ENCODE measurements at regions not wholly inside any gene's neighbourhood (a gene's known extent, or its start where the extent isn't known, plus 50 kb on each side); places are given as distances from the start of the nearest gene placed in this dataset.
A peak's percentile ranks its signal among the peaks of the same experiment; 100 is the strongest.
"Not testable (repeated sequence)": the region's sequence is repeated elsewhere in the genome, so short reads cannot be mapped to it uniquely, and the experiment has no call there.

DNA sequence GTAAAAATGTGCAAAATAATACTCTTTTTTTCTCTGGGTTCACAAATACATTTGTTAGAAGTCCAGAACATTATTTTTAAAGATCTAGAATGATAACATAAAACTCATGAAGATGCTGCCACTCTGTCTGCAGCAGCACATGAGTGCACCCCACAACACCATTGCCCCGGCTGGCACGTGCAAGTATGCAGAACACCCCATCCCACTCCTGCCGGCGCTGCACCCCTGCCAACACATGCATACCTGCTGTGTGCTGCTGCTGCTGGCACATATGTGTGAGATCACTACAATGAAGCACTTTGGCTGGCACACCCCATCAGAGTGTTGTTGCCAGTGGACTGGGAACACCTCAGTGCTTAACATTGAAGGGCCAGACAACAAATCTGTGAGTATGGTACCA is 129.1 kb downstream of the CCT8L2 start:
- H3K27ac Mint-ChIP-seq (ENCODE audit: low read depth, unreplicated experiment); H3K36me3 Mint-ChIP-seq (ENCODE audit: insufficient read depth, unreplicated experiment); H3K27me3 Mint-ChIP-seq (ENCODE audit: insufficient read depth, unreplicated experiment); intact Hi-C loops (cut with micrococcal nuclease); POLR2A ChIA-PET; H3K4me3 Mint-ChIP-seq (ENCODE audit: unreplicated experiment); H3K4me1 Mint-ChIP-seq (ENCODE audit: insufficient read depth, unreplicated experiment); CTCF ChIA-PET; DNase-seq (ENCODE audit: unreplicated experiment); BruUV-seq (replicated peaks): not testable (repeated sequence)
- H3K9me3 Mint-ChIP-seq (ENCODE audit: unreplicated experiment): peaks cover 16% of the 10 kb centered on the region

DNA sequence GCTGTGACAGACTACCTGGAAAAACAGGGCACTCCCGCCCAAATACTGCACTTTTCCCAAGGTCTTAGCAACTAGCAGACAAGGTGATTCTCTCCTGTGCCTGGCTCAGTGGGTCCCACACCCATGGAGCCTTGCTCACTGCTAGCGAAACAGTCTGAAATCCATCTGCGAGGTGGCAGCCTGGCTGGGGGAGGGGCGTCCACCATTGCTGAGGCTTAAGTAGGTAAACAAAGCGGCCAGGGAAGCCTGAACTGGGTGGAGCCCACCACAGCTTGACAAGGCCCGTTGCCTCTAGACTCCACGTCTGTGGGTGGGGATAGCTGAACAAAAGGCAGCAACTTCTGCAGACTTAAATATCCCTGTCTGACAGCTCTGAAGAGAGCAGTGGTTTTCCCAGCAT is 145.2 kb downstream of the CCT8L2 start:
- POLR2A ChIA-PET; H3K27me3 Mint-ChIP-seq (ENCODE audit: insufficient read depth, unreplicated experiment); H3K36me3 Mint-ChIP-seq (ENCODE audit: insufficient read depth, unreplicated experiment); H3K9me3 Mint-ChIP-seq (ENCODE audit: unreplicated experiment); H3K27ac Mint-ChIP-seq (ENCODE audit: low read depth, unreplicated experiment); intact Hi-C loops (cut with micrococcal nuclease); DNase-seq (ENCODE audit: unreplicated experiment); CTCF ChIA-PET; H3K4me1 Mint-ChIP-seq (ENCODE audit: insufficient read depth, unreplicated experiment); H3K4me3 Mint-ChIP-seq (ENCODE audit: unreplicated experiment); BruUV-seq (replicated peaks): not testable (repeated sequence)

DNA sequence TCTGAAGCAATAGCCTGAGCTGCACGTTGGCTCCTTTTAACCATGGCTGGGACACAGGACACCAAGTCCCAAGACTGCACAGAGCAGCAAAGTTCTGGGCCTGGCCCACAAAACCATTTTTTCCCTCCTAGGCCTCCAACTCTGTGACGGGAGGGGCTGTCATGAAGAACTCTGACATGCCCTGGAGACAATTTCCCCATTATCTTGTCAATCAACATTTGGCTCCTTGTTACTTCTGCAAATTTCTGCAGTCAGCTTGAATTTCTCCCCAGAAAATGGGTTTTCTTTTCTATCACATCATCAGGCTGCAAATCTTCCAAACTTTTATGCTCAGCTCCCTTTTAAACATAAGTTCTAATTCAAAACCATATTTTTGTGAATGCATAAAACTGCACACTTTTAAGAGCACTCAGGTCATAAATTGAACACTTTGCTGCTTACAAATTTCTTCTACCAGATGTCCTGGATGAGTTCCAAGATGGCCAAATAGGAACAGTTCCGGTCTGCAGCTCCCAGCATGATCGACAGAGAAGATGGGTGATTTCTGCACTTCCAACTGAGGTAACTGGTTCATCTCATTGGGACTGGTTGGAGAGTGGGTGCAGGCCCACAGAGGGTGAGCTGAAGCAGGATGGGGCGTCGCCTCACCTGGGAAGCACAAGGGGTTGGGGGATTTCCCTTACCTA is 145.7 kb downstream of the CCT8L2 start:
- intact Hi-C loops (cut with micrococcal nuclease); BruUV-seq (replicated peaks): not testable (repeated sequence)

DNA sequence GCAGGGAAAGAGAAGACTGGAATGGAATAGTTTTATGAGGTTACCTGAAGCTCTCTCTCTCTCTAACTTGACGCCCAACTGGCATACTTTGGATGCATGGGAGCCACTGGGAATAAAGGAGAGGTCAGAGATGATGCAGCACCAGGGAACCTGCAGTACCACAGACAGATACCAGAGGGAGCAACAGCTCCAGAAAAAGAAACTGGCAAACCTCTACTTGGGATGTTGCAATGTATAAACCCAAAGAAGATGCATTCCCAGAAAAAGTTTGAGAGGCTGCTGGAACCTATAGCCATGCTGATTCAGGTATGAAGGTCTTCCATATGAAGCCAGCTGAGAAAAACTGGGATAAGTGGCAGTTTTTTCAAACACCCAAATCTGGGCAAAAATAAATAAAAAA is 151.6 kb downstream of the CCT8L2 start:
- BruUV-seq (replicated peaks); H3K36me3 Mint-ChIP-seq (ENCODE audit: insufficient read depth, unreplicated experiment); H3K9me3 Mint-ChIP-seq (ENCODE audit: unreplicated experiment); POLR2A ChIA-PET; H3K4me3 Mint-ChIP-seq (ENCODE audit: unreplicated experiment); H3K27ac Mint-ChIP-seq (ENCODE audit: low read depth, unreplicated experiment); H3K27me3 Mint-ChIP-seq (ENCODE audit: insufficient read depth, unreplicated experiment); intact Hi-C loops (cut with micrococcal nuclease); DNase-seq (ENCODE audit: unreplicated experiment); H3K4me1 Mint-ChIP-seq (ENCODE audit: insufficient read depth, unreplicated experiment): not testable (repeated sequence)
- CTCF ChIA-PET: interaction anchor here (0.7 kb wide), 1 partner anchor 382 kb away, joined by 3 read pairs; no protein-coding TSS in a partner anchor
- TF ChIP-seq, protein P1, sequence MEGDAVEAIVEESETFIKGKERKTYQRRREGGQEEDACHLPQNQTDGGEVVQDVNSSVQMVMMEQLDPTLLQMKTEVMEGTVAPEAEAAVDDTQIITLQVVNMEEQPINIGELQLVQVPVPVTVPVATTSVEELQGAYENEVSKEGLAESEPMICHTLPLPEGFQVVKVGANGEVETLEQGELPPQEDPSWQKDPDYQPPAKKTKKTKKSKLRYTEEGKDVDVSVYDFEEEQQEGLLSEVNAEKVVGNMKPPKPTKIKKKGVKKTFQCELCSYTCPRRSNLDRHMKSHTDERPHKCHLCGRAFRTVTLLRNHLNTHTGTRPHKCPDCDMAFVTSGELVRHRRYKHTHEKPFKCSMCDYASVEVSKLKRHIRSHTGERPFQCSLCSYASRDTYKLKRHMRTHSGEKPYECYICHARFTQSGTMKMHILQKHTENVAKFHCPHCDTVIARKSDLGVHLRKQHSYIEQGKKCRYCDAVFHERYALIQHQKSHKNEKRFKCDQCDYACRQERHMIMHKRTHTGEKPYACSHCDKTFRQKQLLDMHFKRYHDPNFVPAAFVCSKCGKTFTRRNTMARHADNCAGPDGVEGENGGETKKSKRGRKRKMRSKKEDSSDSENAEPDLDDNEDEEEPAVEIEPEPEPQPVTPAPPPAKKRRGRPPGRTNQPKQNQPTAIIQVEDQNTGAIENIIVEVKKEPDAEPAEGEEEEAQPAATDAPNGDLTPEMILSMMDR (IDR thresholded peaks at IDR 0.05; ENCODE audit: unreplicated experiment): peak; percentile 24

More for the DNA sequence above, 145.7 kb downstream of the CCT8L2 start:
- H3K36me3 Mint-ChIP-seq (ENCODE audit: insufficient read depth, unreplicated experiment); H3K4me3 Mint-ChIP-seq (ENCODE audit: unreplicated experiment); H3K27ac Mint-ChIP-seq (ENCODE audit: low read depth, unreplicated experiment); POLR2A ChIA-PET; H3K27me3 Mint-ChIP-seq (ENCODE audit: insufficient read depth, unreplicated experiment); CTCF ChIA-PET; H3K4me1 Mint-ChIP-seq (ENCODE audit: insufficient read depth, unreplicated experiment); H3K9me3 Mint-ChIP-seq (ENCODE audit: unreplicated experiment); DNase-seq (ENCODE audit: unreplicated experiment): not testable (repeated sequence)

DNA sequence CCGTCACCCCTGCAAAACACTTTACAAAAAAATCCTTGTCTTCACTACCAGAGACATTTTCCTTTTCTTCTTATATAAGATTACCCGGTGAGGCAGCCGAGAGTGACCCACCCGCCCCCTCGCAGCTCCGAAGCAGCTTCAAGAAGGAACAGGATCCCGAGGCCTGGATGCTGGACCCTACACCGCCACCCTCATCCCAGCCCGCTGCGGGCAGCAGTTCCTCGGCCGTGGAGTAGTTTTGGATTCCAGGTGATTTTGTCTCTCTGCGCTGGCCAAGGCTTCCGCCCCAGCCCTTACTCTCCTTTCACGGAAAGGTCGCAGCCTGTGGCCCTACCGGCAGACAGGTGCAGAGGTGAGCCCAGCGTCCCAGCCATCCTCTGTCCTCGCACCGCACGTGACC is 169.1 kb downstream of the CCT8L2 start:
- H3K9me3 Mint-ChIP-seq (ENCODE audit: unreplicated experiment); H3K36me3 Mint-ChIP-seq (ENCODE audit: insufficient read depth, unreplicated experiment); H3K27me3 Mint-ChIP-seq (ENCODE audit: insufficient read depth, unreplicated experiment): not testable (repeated sequence)

DNA sequence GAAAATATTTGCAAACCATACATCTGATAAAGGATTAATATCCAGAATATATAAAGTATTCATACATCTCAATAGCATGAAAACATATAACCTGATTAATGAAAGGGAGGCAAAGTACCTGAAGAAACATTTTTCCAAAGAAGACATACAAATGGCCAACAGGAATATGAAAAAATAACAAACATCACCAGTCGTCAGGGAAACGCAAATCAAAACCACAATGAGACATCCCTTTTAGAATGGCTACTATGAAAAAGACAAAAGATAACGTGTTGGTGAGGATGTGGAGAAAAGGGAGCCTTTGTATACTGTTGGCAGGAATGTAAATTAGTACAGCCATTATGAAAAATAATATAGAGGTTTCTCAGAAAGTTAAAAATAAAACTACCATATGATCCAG is 175.1 kb downstream of the CCT8L2 start:
- H3K27me3 Mint-ChIP-seq (ENCODE audit: insufficient read depth, unreplicated experiment); H3K4me1 Mint-ChIP-seq (ENCODE audit: insufficient read depth, unreplicated experiment); POLR2A ChIA-PET; H3K9me3 Mint-ChIP-seq (ENCODE audit: unreplicated experiment); CTCF ChIA-PET; DNase-seq (ENCODE audit: unreplicated experiment); H3K27ac Mint-ChIP-seq (ENCODE audit: low read depth, unreplicated experiment); H3K36me3 Mint-ChIP-seq (ENCODE audit: insufficient read depth, unreplicated experiment); BruUV-seq (replicated peaks); intact Hi-C loops (cut with micrococcal nuclease); H3K4me3 Mint-ChIP-seq (ENCODE audit: unreplicated experiment): not testable (repeated sequence)

More for the DNA sequence above, 169.1 kb downstream of the CCT8L2 start:
- H3K27ac Mint-ChIP-seq (ENCODE audit: low read depth, unreplicated experiment); intact Hi-C loops (cut with micrococcal nuclease); H3K4me1 Mint-ChIP-seq (ENCODE audit: insufficient read depth, unreplicated experiment); CTCF ChIA-PET; BruUV-seq (replicated peaks); POLR2A ChIA-PET; DNase-seq (ENCODE audit: unreplicated experiment); H3K4me3 Mint-ChIP-seq (ENCODE audit: unreplicated experiment): not testable (repeated sequence)

DNA sequence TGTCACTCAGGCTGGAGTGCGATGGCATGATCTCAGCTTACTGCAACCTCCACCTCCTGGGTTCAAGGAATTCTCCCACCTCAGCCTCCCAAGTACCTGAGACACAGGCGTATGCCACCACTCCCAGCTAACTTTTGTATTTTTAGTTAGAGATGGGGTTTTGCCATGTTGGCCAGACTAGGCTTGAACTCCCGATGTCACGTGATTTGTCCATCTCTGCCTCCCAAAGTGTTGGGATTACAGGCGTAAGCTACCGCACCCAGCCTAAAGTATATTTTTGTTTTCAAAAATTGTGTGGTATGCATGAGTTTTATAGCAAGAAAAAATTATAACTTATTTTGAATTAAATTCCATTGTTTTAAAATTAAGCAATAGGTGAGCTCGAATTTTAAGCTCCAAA is 188.0 kb downstream of the CCT8L2 start:
- POLR2A ChIA-PET: not testable (repeated sequence)
- H3K9me3 Mint-ChIP-seq (ENCODE audit: unreplicated experiment): peaks cover 20% of the 10 kb centered on the region

DNA sequence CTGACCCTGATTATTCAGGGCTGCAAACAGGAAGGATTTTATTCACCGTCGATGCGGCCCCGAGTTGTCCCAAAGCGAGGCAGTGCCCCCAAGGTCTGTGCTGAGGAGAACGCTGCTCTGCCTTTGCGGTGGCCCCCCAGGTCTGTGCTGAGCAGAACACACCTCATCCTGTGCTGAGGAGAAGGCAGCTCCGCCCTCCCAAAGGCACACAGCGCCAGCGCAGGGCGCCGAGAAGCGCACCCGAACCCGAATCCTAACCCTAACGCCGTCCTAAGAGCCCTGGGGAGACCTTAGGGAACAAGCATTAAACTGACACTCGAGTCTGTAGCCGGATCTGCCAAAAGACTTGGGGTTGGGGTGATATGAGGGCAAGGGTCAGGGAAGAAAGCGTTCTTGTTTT is 188.9 kb downstream of the CCT8L2 start:
- H3K4me1 Mint-ChIP-seq (ENCODE audit: insufficient read depth, unreplicated experiment); H3K4me3 Mint-ChIP-seq (ENCODE audit: unreplicated experiment); H3K36me3 Mint-ChIP-seq (ENCODE audit: insufficient read depth, unreplicated experiment); POLR2A ChIA-PET; intact Hi-C loops (cut with micrococcal nuclease); H3K27me3 Mint-ChIP-seq (ENCODE audit: insufficient read depth, unreplicated experiment); BruUV-seq (replicated peaks); CTCF ChIA-PET; H3K27ac Mint-ChIP-seq (ENCODE audit: low read depth, unreplicated experiment); DNase-seq (ENCODE audit: unreplicated experiment): not testable (repeated sequence)
- H3K9me3 Mint-ChIP-seq (ENCODE audit: unreplicated experiment): peaks cover 23% of the 10 kb centered on the region

More for the DNA sequence above, 188.0 kb downstream of the CCT8L2 start:
- intact Hi-C loops (cut with micrococcal nuclease); H3K4me3 Mint-ChIP-seq (ENCODE audit: unreplicated experiment); BruUV-seq (replicated peaks); CTCF ChIA-PET; DNase-seq (ENCODE audit: unreplicated experiment); H3K27me3 Mint-ChIP-seq (ENCODE audit: insufficient read depth, unreplicated experiment); H3K4me1 Mint-ChIP-seq (ENCODE audit: insufficient read depth, unreplicated experiment); H3K27ac Mint-ChIP-seq (ENCODE audit: low read depth, unreplicated experiment); H3K36me3 Mint-ChIP-seq (ENCODE audit: insufficient read depth, unreplicated experiment): not testable (repeated sequence)

DNA sequence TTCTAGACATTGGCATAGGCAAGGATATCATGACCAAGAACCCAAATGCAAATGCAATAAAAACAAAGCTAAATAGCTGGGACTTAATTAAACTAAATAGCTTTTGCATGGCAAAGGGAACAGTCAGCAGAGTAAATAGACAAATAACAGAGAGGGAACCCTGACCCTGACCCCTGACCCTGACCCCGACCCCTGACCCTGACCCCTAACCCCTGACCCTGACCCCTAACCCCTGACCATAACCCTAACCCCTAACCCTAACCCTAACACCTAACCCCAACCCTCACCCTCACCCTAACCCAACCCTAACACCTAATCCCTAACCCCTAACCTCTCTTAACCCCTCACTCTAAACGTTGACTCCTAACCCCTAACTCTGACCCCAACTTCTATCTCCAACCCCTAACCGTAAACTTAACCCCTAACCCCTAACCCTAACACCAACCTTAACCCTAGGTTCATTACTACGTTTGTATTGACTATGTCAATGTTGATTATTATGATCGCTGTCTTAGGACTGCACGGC is 189.7 kb downstream of the CCT8L2 start:
- H3K4me3 Mint-ChIP-seq (ENCODE audit: unreplicated experiment); H3K36me3 Mint-ChIP-seq (ENCODE audit: insufficient read depth, unreplicated experiment); POLR2A ChIA-PET; intact Hi-C loops (cut with micrococcal nuclease); H3K27me3 Mint-ChIP-seq (ENCODE audit: insufficient read depth, unreplicated experiment); H3K27ac Mint-ChIP-seq (ENCODE audit: low read depth, unreplicated experiment); DNase-seq (ENCODE audit: unreplicated experiment); BruUV-seq (replicated peaks); CTCF ChIA-PET; H3K4me1 Mint-ChIP-seq (ENCODE audit: insufficient read depth, unreplicated experiment): not testable (repeated sequence)
- peaks cover 23% of the 10 kb centered on the region for H3K9me3 Mint-ChIP-seq (ENCODE audit: unreplicated experiment)
